H1 (cell line): ENCODE measurements at regions not wholly inside any gene's neighbourhood (a gene's known extent, or its start where the extent isn't known, plus 50 kb on each side); places are given as distances from the start of the nearest gene placed in this dataset.

ENCODE experiments used
- EGR1 ChIP-seq: IDR thresholded peaks from 2 replicates; pipeline ENCODE4 v1.6.1; 2011; ENCODE audit warnings: low read depth, low read length, borderline replicate concordance
- EP300 ChIP-seq, 2 experiments: IDR thresholded peaks; 1 replicate in 1 of 2; 2 replicates in 1 of 2; pipeline ENCODE4 v1.6.1; 2011 to 2012; ENCODE audit warnings: low read depth in 2 of 2, low read length in 2 of 2, mild to moderate bottlenecking in 2 of 2, borderline replicate concordance in 1 of 2, inconsistent platforms in 1 of 2, moderate library complexity in 1 of 2
- EZH2 ChIP-seq: fragments of 200-600 bp; sonication (generic); IDR thresholded peaks from 2 replicates; pipeline ENCODE4 v1.7.1; 2012; ENCODE audit warnings: low read depth, mild to moderate bottlenecking, moderate library complexity, low read length, inconsistent platforms; ENCODE audit not compliant: severe bottlenecking
- GABPA ChIP-seq: IDR thresholded peaks from 2 replicates; pipeline ENCODE4 v1.6.1; 2011; ENCODE audit warnings: mild to moderate bottlenecking, low read length, moderate library complexity, borderline replicate concordance; ENCODE audit not compliant: insufficient read depth
- POLR2A ChIP-seq, 2 experiments: IDR thresholded peaks; 1 replicate in 1 of 2; 2 replicates in 1 of 2; pipeline ENCODE4 v1.6.1; 2011; ENCODE audit warnings: low read depth in 2 of 2, low read length in 2 of 2, mild to moderate bottlenecking in 2 of 2; ENCODE audit errors: control extremely low read depth in 1 of 2
- SUZ12 ChIP-seq: fragments of 200-600 bp; sonication (generic); IDR thresholded peaks from 2 replicates; pipeline ENCODE4 v1.6.1; 2012; ENCODE audit warnings: mild to moderate bottlenecking, inconsistent platforms, low read length, moderate library complexity, mixed read lengths
- YY1 ChIP-seq: IDR thresholded peaks from 2 replicates; pipeline ENCODE4 v1.6.1; 2011; ENCODE audit warnings: low read depth, mild to moderate bottlenecking, low read length
- TF ChIP-seq, protein P1 (sequence below): fragments of 300-600 bp; sonication (generic); IDR thresholded peaks from 2 replicates; pipeline ENCODE4 v1.7.1; 2012; ENCODE audit warnings: low read length, moderate library complexity, mild to moderate bottlenecking, inconsistent platforms; ENCODE audit not compliant: insufficient replicate concordance

DNA sequence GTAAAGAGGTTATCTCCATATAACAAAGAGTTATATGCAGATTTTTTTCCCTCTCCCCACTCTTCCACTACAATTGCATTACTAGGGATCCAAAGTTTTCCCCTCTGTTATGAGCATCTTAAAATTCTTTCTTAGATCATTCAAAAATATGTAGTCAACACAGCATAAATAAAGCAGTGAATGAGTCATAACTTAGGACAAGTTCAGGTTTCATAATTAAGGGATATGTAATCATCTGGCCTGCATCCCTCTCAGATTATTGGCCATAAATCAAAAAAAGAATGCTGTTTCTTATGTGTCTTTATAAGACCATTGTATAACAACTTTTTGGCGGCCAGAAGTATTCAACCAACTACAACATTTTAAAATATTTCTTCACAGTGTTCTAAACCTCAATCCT is 1526.1 kb downstream of the KCNT2 start (continued):
- TF ChIP-seq, protein P1, sequence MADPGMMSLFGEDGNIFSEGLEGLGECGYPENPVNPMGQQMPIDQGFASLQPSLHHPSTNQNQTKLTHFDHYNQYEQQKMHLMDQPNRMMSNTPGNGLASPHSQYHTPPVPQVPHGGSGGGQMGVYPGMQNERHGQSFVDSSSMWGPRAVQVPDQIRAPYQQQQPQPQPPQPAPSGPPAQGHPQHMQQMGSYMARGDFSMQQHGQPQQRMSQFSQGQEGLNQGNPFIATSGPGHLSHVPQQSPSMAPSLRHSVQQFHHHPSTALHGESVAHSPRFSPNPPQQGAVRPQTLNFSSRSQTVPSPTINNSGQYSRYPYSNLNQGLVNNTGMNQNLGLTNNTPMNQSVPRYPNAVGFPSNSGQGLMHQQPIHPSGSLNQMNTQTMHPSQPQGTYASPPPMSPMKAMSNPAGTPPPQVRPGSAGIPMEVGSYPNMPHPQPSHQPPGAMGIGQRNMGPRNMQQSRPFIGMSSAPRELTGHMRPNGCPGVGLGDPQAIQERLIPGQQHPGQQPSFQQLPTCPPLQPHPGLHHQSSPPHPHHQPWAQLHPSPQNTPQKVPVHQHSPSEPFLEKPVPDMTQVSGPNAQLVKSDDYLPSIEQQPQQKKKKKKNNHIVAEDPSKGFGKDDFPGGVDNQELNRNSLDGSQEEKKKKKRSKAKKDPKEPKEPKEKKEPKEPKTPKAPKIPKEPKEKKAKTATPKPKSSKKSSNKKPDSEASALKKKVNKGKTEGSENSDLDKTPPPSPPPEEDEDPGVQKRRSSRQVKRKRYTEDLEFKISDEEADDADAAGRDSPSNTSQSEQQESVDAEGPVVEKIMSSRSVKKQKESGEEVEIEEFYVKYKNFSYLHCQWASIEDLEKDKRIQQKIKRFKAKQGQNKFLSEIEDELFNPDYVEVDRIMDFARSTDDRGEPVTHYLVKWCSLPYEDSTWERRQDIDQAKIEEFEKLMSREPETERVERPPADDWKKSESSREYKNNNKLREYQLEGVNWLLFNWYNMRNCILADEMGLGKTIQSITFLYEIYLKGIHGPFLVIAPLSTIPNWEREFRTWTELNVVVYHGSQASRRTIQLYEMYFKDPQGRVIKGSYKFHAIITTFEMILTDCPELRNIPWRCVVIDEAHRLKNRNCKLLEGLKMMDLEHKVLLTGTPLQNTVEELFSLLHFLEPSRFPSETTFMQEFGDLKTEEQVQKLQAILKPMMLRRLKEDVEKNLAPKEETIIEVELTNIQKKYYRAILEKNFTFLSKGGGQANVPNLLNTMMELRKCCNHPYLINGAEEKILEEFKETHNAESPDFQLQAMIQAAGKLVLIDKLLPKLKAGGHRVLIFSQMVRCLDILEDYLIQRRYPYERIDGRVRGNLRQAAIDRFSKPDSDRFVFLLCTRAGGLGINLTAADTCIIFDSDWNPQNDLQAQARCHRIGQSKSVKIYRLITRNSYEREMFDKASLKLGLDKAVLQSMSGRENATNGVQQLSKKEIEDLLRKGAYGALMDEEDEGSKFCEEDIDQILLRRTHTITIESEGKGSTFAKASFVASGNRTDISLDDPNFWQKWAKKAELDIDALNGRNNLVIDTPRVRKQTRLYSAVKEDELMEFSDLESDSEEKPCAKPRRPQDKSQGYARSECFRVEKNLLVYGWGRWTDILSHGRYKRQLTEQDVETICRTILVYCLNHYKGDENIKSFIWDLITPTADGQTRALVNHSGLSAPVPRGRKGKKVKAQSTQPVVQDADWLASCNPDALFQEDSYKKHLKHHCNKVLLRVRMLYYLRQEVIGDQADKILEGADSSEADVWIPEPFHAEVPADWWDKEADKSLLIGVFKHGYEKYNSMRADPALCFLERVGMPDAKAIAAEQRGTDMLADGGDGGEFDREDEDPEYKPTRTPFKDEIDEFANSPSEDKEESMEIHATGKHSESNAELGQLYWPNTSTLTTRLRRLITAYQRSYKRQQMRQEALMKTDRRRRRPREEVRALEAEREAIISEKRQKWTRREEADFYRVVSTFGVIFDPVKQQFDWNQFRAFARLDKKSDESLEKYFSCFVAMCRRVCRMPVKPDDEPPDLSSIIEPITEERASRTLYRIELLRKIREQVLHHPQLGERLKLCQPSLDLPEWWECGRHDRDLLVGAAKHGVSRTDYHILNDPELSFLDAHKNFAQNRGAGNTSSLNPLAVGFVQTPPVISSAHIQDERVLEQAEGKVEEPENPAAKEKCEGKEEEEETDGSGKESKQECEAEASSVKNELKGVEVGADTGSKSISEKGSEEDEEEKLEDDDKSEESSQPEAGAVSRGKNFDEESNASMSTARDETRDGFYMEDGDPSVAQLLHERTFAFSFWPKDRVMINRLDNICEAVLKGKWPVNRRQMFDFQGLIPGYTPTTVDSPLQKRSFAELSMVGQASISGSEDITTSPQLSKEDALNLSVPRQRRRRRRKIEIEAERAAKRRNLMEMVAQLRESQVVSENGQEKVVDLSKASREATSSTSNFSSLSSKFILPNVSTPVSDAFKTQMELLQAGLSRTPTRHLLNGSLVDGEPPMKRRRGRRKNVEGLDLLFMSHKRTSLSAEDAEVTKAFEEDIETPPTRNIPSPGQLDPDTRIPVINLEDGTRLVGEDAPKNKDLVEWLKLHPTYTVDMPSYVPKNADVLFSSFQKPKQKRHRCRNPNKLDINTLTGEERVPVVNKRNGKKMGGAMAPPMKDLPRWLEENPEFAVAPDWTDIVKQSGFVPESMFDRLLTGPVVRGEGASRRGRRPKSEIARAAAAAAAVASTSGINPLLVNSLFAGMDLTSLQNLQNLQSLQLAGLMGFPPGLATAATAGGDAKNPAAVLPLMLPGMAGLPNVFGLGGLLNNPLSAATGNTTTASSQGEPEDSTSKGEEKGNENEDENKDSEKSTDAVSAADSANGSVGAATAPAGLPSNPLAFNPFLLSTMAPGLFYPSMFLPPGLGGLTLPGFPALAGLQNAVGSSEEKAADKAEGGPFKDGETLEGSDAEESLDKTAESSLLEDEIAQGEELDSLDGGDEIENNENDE = no peak
- TF ChIP-seq EGR1 (no peak), YY1 (no peak), GABPA (no peak), EZH2 (no peak), SUZ12 (no peak), EP300 (IDR thresholded peaks at IDR 0.05; ENCODE audit: borderline replicate concordance in 1 of 2, low read depth in 2 of 2, low read length in 2 of 2) (no peak), POLR2A (IDR thresholded peaks at IDR 0.05; ENCODE audit: control extremely low read depth in 1 of 2, low read depth in 2 of 2, low read length in 2 of 2) (no peak)
